GM23338 (cell line): ENCODE measurements at regions not wholly inside any gene's neighbourhood (a gene's known extent, or its start where the extent isn't known, plus 50 kb on each side); places are given as distances from the start of the nearest gene placed in this dataset.

Experiments used
- ATAC-seq: fragments of 200-7000 bp; cut with Tn5 transposase; 3 replicates; pipeline ENCODE4 v1.9.1; 2020
- DNase-seq: peaks from one replicate; pipeline ENCODE4 v3.0.0-alpha.2; 2015; ENCODE audit warnings: low spot score
- H2AFZ ChIP-seq: fragments of 200-600 bp; sonication (generic); 2 replicates; pipeline ENCODE4 v1.8.0; 2016; ENCODE audit warnings: antibody characterized with exemption, mild to moderate bottlenecking, moderate library complexity
- H3F3A ChIP-seq: fragments of 200-600 bp; sonication (generic); replicated peaks from 2 replicates; pipeline ENCODE4 v1.8.0; 2017; ENCODE audit warnings: antibody characterized with exemption, mixed run types, low read depth
- H3K27ac ChIP-seq: fragments of 200-600 bp; sonication (generic); 2 replicates; pipeline ENCODE4 v1.6.1; 2016; ENCODE audit warnings: low read depth
- H3K27me3 ChIP-seq: fragments of 200-600 bp; sonication (generic); 2 replicates; pipeline ENCODE4 v1.8.0; 2016; ENCODE audit warnings: mild to moderate bottlenecking, mixed run types, moderate library complexity; ENCODE audit not compliant: insufficient read depth
- H3K36me3 ChIP-seq: fragments of 200-600 bp; sonication (generic); 2 replicates; pipeline ENCODE4 v1.8.0; 2016; ENCODE audit warnings: mild to moderate bottlenecking; ENCODE audit not compliant: insufficient read depth
- H3K4me1 ChIP-seq: fragments of 200-600 bp; sonication (generic); 2 replicates; pipeline ENCODE4 v1.8.0; 2016; ENCODE audit warnings: mild to moderate bottlenecking, moderate library complexity; ENCODE audit not compliant: insufficient read depth
- H3K4me2 ChIP-seq: fragments of 200-600 bp; sonication (generic); 2 replicates; pipeline ENCODE4 v1.7.1; 2017; ENCODE audit warnings: mixed run types
- H3K4me3 ChIP-seq: fragments of 200-600 bp; sonication (generic); 2 replicates; pipeline ENCODE4 v1.6.1; 2016; ENCODE audit warnings: mixed run types
- H3K79me2 ChIP-seq: fragments of 200-600 bp; sonication (generic); replicated peaks from 2 replicates; pipeline ENCODE4 v1.8.0; 2017; ENCODE audit warnings: mild to moderate bottlenecking; ENCODE audit not compliant: insufficient read depth
- H3K9me2 ChIP-seq: fragments of 200-600 bp; sonication (generic); 2 replicates; pipeline ENCODE4 v1.8.0; 2017; ENCODE audit not compliant: insufficient read depth
- H4K20me1 ChIP-seq: fragments of 200-600 bp; sonication (generic); replicated peaks from 2 replicates; pipeline ENCODE4 v1.8.0; 2017; ENCODE audit warnings: mild to moderate bottlenecking; ENCODE audit not compliant: insufficient read depth
- H3K27ac Mint-ChIP-seq: 2 replicates; pipeline ENCODE4 v1.8.0; 2020; ENCODE audit warnings: inconsistent platforms, mild to moderate bottlenecking, moderate library complexity, mixed read lengths
- H3K27me3 Mint-ChIP-seq: 3 replicates; pipeline ENCODE4 v1.8.0; 2022; ENCODE audit warnings: low read depth, mild to moderate bottlenecking, moderate library complexity, mixed read lengths, inconsistent platforms; ENCODE audit not compliant: insufficient read depth, poor library complexity
- H3K36me3 Mint-ChIP-seq: 3 replicates; pipeline ENCODE4 v1.8.0; 2021; ENCODE audit warnings: low read depth, mild to moderate bottlenecking, inconsistent platforms, moderate library complexity, mixed read lengths
- H3K4me1 Mint-ChIP-seq: 3 replicates; pipeline ENCODE4 v1.8.0; 2020; ENCODE audit warnings: mild to moderate bottlenecking, inconsistent platforms, mixed read lengths
- H3K4me3 Mint-ChIP-seq: 3 replicates; pipeline ENCODE4 v1.8.0; 2021; ENCODE audit warnings: moderate library complexity, mild to moderate bottlenecking, inconsistent platforms, mixed read lengths
- H3K9me3 Mint-ChIP-seq: 3 replicates; pipeline ENCODE4 v1.8.0; 2020; ENCODE audit warnings: moderate library complexity, mild to moderate bottlenecking, inconsistent platforms, mixed read lengths
- CREB1 ChIP-seq: fragments of 250-450 bp; sonication (Bioruptor Pico); IDR thresholded peaks from 2 replicates; pipeline ENCODE4 v1.5.0; 2020; ENCODE audit warnings: low read depth, mild to moderate bottlenecking, moderate library complexity
- ETS1 ChIP-seq: IDR thresholded peaks from 2 replicates; pipeline ENCODE4 v1.6.1; 2016; ENCODE audit warnings: antibody characterized with exemption
- EZH2 ChIP-seq: fragments of 200-600 bp; sonication (generic); IDR thresholded peaks from one replicate; pipeline ENCODE4 v1.8.0; 2017; ENCODE audit warnings: antibody characterized with exemption, mild to moderate bottlenecking, low read depth; ENCODE audit not compliant: unreplicated experiment
- EZH2phosphoT487 ChIP-seq: fragments of 200-600 bp; sonication (generic); IDR thresholded peaks from one replicate; pipeline ENCODE4 v1.8.1; 2018; ENCODE audit warnings: antibody characterized with exemption; ENCODE audit not compliant: unreplicated experiment
- JUNB ChIP-seq: IDR thresholded peaks from one replicate; pipeline ENCODE4 v1.6.1; 2016; ENCODE audit warnings: antibody characterized with exemption; ENCODE audit not compliant: unreplicated experiment
- NANOG ChIP-seq: IDR thresholded peaks from 2 replicates; pipeline ENCODE4 v1.6.1; 2016; ENCODE audit warnings: antibody characterized with exemption, borderline replicate concordance
- POLR2AphosphoS5 ChIP-seq: IDR thresholded peaks from 2 replicates; pipeline ENCODE4 v1.6.1; 2016; ENCODE audit warnings: antibody characterized with exemption, low read depth
- REST ChIP-seq: IDR thresholded peaks from one replicate; pipeline ENCODE4 v1.6.1; 2018; ENCODE audit warnings: antibody characterized with exemption; ENCODE audit not compliant: unreplicated experiment
- STAT1 ChIP-seq: IDR thresholded peaks from one replicate; pipeline ENCODE4 v1.6.1; 2016; ENCODE audit warnings: antibody characterized with exemption; ENCODE audit not compliant: unreplicated experiment
- ZNF114 ChIP-seq: fragments of 250-450 bp; sonication (Bioruptor Pico); IDR thresholded peaks from 2 replicates; pipeline ENCODE4 v1.5.0; 2020; ENCODE audit warnings: mild to moderate bottlenecking, moderate library complexity
- ZNF331 ChIP-seq: fragments of 250-450 bp; sonication (Bioruptor Pico); IDR thresholded peaks from 2 replicates; pipeline ENCODE4 v1.5.0; 2020; ENCODE audit warnings: low read depth, mild to moderate bottlenecking, moderate library complexity
- ZNF462 ChIP-seq: fragments of 250-450 bp; sonication (Bioruptor Pico); IDR thresholded peaks from 2 replicates; pipeline ENCODE4 v1.5.0; 2020; ENCODE audit warnings: mild to moderate bottlenecking, moderate library complexity
- TF ChIP-seq, protein P1 (sequence below), 2 experiments: fragments of 200-600 bp in 1 of 2; sonication (generic) in 1 of 2; conservative IDR thresholded peaks; 2 replicates each; pipeline versions ENCODE4 v1.5.1 to v1.6.1; 2016 to 2017; ENCODE audit warnings: antibody characterized with exemption in 2 of 2, low read depth in 2 of 2, mild to moderate bottlenecking in 2 of 2, moderate library complexity in 1 of 2

- ATAC-seq (no peak), DNase-seq (no peak)
- peaks cover 3% of the 10 kb centered on the region; the same call in 2 of the 3 replicates for H3K9me3 Mint-ChIP-seq
- no peaks in the 10 kb centered on the region for H3K27me3 ChIP-seq
- H3F3A ChIP-seq, result no peaks in the 10 kb centered on the region
- peaks cover 6% of the 10 kb centered on the region; the same call in 1 of the 3 replicates for H3K4me1 Mint-ChIP-seq
- H3K4me1 ChIP-seq, result peaks cover 2% of the 10 kb centered on the region; the same call in 1 of the 2 replicates
- H3K36me3 Mint-ChIP-seq, result no peaks in the 10 kb centered on the region; the same call in 2 of the 3 replicates
- no peak overlapping the region for H3K4me3 ChIP-seq
- no peaks in the 10 kb centered on the region; the same call in 1 of the 2 replicates for H3K36me3 ChIP-seq
- no peak overlapping the region for H2AFZ ChIP-seq
- no peak overlapping the region for H3K4me2 ChIP-seq
- H3K79me2 ChIP-seq, result no peaks in the 10 kb centered on the region
- H3K27ac ChIP-seq, result no peak overlapping the region
- H3K9me2 ChIP-seq, result 0 out of 2 replicates have a peak, but pooled peaks cover 4% of the 10 kb centered on the region
- no peak overlapping the region for H3K4me3 Mint-ChIP-seq
- H3K27ac Mint-ChIP-seq, result no peak overlapping the region
- H4K20me1 ChIP-seq, result no peaks in the 10 kb centered on the region
- TF ChIP-seq ETS1, result no peak
- no peak for TF ChIP-seq REST
- TF ChIP-seq ZNF114 (CRISPR knock-in tag), result no peak
- no peak for TF ChIP-seq NANOG
- TF ChIP-seq, protein P1, sequence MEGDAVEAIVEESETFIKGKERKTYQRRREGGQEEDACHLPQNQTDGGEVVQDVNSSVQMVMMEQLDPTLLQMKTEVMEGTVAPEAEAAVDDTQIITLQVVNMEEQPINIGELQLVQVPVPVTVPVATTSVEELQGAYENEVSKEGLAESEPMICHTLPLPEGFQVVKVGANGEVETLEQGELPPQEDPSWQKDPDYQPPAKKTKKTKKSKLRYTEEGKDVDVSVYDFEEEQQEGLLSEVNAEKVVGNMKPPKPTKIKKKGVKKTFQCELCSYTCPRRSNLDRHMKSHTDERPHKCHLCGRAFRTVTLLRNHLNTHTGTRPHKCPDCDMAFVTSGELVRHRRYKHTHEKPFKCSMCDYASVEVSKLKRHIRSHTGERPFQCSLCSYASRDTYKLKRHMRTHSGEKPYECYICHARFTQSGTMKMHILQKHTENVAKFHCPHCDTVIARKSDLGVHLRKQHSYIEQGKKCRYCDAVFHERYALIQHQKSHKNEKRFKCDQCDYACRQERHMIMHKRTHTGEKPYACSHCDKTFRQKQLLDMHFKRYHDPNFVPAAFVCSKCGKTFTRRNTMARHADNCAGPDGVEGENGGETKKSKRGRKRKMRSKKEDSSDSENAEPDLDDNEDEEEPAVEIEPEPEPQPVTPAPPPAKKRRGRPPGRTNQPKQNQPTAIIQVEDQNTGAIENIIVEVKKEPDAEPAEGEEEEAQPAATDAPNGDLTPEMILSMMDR (conservative IDR thresholded peaks at IDR 0.05; ENCODE audit: low read depth in 2 of 2), result no peak
- no peak for TF ChIP-seq CREB1 (CRISPR knock-in tag)
- no peak for TF ChIP-seq ZNF331 (CRISPR knock-in tag)
- no peak for TF ChIP-seq STAT1
- no peak for TF ChIP-seq POLR2AphosphoS5
- TF ChIP-seq ZNF462 (CRISPR knock-in tag), result no peak
- TF ChIP-seq EZH2, result no peak
- TF ChIP-seq JUNB, result no peak
- TF ChIP-seq EZH2phosphoT487, result no peak
- peaks cover 2% of the 10 kb centered on the region for H3K27me3 Mint-ChIP-seq
Measured at GRCh38 chr6:134594881-134595280, 277.0 kb upstream of the SGK1 start.
